ENCODE measurements at regions not wholly inside any gene's neighbourhood (a gene's known extent, or its start where the extent isn't known, plus 50 kb on each side); places are given as distances from the start of the nearest gene placed in this dataset.

DNA sequence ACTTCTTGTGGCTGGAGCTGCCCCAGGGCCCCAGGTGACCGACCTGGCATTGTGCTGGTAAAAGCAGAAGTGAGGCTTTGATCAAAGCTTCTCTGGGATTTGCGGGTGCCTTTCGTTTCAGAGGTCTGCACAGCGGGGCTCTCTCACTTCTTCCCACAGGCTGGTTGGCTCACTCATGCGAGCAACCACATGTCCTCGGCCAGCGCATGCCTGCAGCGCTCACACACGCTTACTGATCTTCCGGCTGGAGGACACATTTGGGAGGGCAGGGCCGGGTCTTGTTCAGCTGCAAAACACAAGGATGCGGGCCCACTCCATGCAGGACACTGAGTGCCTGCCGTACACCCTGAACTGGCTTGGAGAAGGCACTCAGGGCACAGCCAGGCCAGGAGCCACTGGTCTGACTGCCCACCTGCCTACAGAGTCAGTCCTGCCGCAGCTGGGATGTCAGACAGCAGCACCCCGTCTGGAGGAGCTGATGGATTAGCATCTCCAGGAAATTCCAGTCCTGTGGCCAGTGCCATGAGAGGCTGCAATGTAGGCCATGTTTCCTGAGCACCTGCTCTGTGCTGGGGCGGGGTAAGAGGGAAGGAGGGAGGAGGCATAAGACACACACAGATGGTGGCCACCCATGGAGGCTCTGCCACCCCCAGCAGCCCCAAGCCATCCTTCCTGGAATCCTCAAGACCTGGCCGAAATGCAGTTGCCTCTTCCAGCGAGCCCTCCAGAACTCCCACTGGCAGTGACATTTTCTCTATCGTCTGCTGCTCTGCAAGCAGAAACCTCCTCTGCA lies 1383.2 kb downstream of the BRD1 start:
- peak; percentile 78 for DNase-seq
- TF ChIP-seq POLR2A (IDR thresholded peaks at IDR 0.05) (no peak), POLR2AphosphoS5 (IDR thresholded peaks at IDR 0.05) (peak in 2 of 3 donors; percentile 14 to 64)
- intact Hi-C loops (cut with DNase I; ENCODE audit: low total_unique reads), result no loop called here
- WGBS, 5 donors, result 38 to 64% (median 60%) methylated on average over 16 to 19 of the region's 19 CpGs
- Histone ChIP-seq H3K9me3 (no peaks in the 10 kb centered on the region), H3K4me3 (no peak overlapping the region), H3K27me3 (replicated peaks in 1 of 7) (peaks cover 0 to 95% (median 0%) of the 10 kb centered on the region in 7 donors), H3K36me3 (no peaks in the 10 kb centered on the region), H3K4me1 (peaks cover 0 to 17% (median 0%) of the 10 kb centered on the region in 6 donors), H3K27ac (no peak overlapping the region)

DNA sequence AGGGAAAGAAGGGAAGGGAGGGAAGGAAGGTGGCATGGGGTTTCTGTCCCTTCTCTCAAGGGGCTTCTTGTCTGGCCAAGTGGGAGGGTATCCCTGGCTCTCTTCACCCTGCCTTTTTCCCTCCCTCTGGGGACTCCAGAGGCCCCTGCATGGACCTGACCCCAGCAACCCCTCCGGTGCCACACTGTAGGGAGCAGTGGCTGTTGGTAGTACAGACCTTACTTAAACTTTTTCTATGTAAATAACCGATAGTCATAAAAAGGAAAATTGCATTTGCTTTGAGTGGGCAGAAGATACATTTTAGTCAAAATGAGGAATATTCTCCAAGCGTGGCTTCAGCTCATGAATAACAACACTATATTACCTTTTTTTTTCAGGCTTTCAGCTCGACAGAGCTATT lies 1384.0 kb downstream of the BRD1 start:
- WGBS, 5 donors, result 65 to 86% (median 77%) methylated on average over 4 of the region's 4 CpGs
- intact Hi-C loops (cut with DNase I; ENCODE audit: low total_unique reads), result no loop called here

GRCh38 chr22:48442663-48443062 lies 1385.0 kb downstream of the BRD1 start:
- H3K36me3 ChIP-seq, result no peaks in the 10 kb centered on the region
- H3K9me3 ChIP-seq, result no peaks in the 10 kb centered on the region
- peaks cover 0 to 93% (median 0%) of the 10 kb centered on the region in 7 donors for H3K27me3 ChIP-seq (replicated peaks in 1 of 7)
- H3K27ac ChIP-seq, result no peak overlapping the region
- 61 to 80% (median 74%) methylated on average over 8 of the region's 8 CpGs for WGBS, 5 donors
- peaks cover 0 to 17% (median 0%) of the 10 kb centered on the region in 6 donors for H3K4me1 ChIP-seq
- DNase-seq, result peak; percentile 37
- H3K4me3 ChIP-seq, result no peak overlapping the region
- TF ChIP-seq CTCF (IDR thresholded peaks at IDR 0.05 in 8 of 11, conservative IDR thresholded peaks at IDR 0.05 in 3 of 11) (no peak), POLR2AphosphoS5 (IDR thresholded peaks at IDR 0.05) (no peak), POLR2A (IDR thresholded peaks at IDR 0.05) (no peak)
- intact Hi-C loops (cut with DNase I; ENCODE audit: low total_unique reads), result no loop called here

More for the DNA sequence above, 1384.0 kb downstream of the BRD1 start:
- Histone ChIP-seq H3K9me3 (no peaks in the 10 kb centered on the region), H3K27ac (no peak overlapping the region), H3K4me3 (no peak overlapping the region), H3K27me3 (replicated peaks in 1 of 7) (peaks cover 0 to 95% (median 0%) of the 10 kb centered on the region in 7 donors), H3K4me1 (peaks cover 0 to 17% (median 0%) of the 10 kb centered on the region in 6 donors), H3K36me3 (no peaks in the 10 kb centered on the region)
- no peak for TF ChIP-seq POLR2A (IDR thresholded peaks at IDR 0.05)
- no peak for TF ChIP-seq POLR2AphosphoS5 (IDR thresholded peaks at IDR 0.05)
- peak; percentile 13 for DNase-seq

GRCh38 chr22:48441553-48441850 lies 1386.2 kb downstream of the BRD1 start:
- DNase-seq, result no peak
- no peaks in the 10 kb centered on the region for H3K36me3 ChIP-seq
- H3K4me1 ChIP-seq, result peaks cover 0 to 17% (median 0%) of the 10 kb centered on the region in 6 donors
- H3K27ac ChIP-seq, result no peak overlapping the region
- intact Hi-C loops (cut with DNase I; ENCODE audit: low total_unique reads), result no loop called here
- TF ChIP-seq CTCF (IDR thresholded peaks at IDR 0.05 in 8 of 11, conservative IDR thresholded peaks at IDR 0.05 in 3 of 11) (no peak), POLR2AphosphoS5 (IDR thresholded peaks at IDR 0.05) (no peak), POLR2A (IDR thresholded peaks at IDR 0.05) (no peak)
- no peaks in the 10 kb centered on the region for H3K9me3 ChIP-seq
- H3K27me3 ChIP-seq (replicated peaks in 1 of 7), result peaks cover 0 to 91% (median 0%) of the 10 kb centered on the region in 7 donors
- no peak overlapping the region for H3K4me3 ChIP-seq
- 56 to 85% (median 82%) methylated on average over 3 to 6 of the region's 6 CpGs for WGBS, 5 donors

Data from spleen (tissue), 11 donors.